ENCODE measurements at regions not wholly inside any gene's neighbourhood (a gene's known extent, or its start where the extent isn't known, plus 50 kb on each side); places are given as distances from the start of the nearest gene placed in this dataset.
A peak's percentile ranks its signal among the peaks of the same experiment; 100 is the strongest.

DNA sequence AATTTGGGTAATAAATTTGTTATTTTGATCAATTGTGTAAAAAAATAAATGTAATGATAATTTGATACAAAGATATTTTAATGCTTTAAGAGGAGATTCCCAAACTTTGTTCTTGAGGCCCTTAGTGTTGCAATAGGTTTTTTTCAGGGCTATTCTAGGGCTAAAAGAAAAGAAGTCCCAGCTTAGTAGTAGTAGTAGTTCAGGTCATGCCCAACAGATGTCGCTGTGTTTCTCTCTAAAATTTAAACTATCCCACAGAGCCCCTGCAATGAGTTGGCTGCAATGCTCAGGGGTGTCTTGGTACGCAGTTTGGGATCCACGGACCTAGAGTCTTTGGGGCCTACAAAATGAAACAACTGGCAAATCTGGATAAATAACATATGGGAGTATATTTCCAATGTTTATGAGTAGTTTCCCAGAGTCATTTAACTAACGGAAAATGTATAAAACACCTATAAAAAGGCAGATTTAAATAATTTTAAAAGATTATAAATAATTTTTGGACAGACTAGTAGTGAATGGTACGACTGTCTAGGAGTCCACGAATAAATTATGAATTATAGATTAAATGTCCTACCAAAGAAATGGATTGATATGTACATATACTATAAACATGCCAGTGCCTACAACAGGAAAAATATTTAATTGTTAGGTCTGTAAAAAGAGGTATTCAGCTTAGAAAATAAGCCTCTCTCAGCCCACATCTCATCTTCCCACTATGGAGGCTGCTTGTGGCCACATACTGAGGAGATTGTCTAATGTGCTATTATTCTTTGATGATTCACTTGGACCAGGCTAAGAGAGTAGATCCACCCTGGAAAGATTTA lies 228.5 kb upstream of the PMFBP1 start:
- BruUV-seq (replicated peaks), result no TSS peak
- no peaks in the 10 kb centered on the region for H3K4me1 Mint-ChIP-seq (ENCODE audit: low read depth, unreplicated experiment)
- no peak overlapping the region for H3K4me3 Mint-ChIP-seq (ENCODE audit: low read depth, unreplicated experiment)
- peak; percentile 55 for DNase-seq
- no peaks in the 10 kb centered on the region for H3K27me3 Mint-ChIP-seq (ENCODE audit: unreplicated experiment)
- H3K9me3 Mint-ChIP-seq (ENCODE audit: low read depth, unreplicated experiment), result peaks cover 4% of the 10 kb centered on the region
- no peak overlapping the region for H3K27ac Mint-ChIP-seq (ENCODE audit: unreplicated experiment)
- TF ChIP-seq, protein P1, sequence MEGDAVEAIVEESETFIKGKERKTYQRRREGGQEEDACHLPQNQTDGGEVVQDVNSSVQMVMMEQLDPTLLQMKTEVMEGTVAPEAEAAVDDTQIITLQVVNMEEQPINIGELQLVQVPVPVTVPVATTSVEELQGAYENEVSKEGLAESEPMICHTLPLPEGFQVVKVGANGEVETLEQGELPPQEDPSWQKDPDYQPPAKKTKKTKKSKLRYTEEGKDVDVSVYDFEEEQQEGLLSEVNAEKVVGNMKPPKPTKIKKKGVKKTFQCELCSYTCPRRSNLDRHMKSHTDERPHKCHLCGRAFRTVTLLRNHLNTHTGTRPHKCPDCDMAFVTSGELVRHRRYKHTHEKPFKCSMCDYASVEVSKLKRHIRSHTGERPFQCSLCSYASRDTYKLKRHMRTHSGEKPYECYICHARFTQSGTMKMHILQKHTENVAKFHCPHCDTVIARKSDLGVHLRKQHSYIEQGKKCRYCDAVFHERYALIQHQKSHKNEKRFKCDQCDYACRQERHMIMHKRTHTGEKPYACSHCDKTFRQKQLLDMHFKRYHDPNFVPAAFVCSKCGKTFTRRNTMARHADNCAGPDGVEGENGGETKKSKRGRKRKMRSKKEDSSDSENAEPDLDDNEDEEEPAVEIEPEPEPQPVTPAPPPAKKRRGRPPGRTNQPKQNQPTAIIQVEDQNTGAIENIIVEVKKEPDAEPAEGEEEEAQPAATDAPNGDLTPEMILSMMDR (IDR thresholded peaks at IDR 0.05; ENCODE audit: unreplicated experiment), result peak; percentile 71
- no peaks in the 10 kb centered on the region for H3K36me3 Mint-ChIP-seq (ENCODE audit: insufficient read depth, unreplicated experiment)
- CTCF ChIA-PET, result interaction anchor here (0.6 to 2.7 kb wide), 6 partner anchors 11 to 788 kb away, joined by 3 to 24 read pairs (median 3); no protein-coding TSS in a partner anchor
- intact Hi-C loops (cut with micrococcal nuclease; ENCODE audit: unreplicated experiment), result no loop called here

DNA sequence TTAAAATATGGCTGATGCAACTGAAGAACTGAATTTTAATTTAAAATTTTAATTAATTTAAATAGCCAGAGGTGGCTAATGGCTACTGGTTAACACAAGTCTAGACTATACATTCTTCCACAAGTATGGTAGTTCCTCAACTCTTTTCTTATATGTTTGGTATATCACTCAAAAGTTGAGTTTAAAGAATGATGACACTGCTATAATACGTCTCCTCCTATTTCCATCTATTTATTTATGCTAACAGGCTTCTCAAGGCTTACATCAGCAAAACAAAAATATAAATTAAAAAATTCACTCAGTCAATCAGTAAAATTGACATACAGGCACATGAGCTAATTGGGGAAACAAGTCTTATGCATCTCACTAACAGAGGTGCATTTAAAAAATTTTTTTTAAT lies 227.9 kb upstream of the PMFBP1 start:
- Mint-ChIP-seq H3K4me3 (ENCODE audit: low read depth, unreplicated experiment) (no peak overlapping the region), H3K36me3 (ENCODE audit: insufficient read depth, unreplicated experiment) (no peaks in the 10 kb centered on the region), H3K27ac (ENCODE audit: unreplicated experiment) (no peak overlapping the region), H3K4me1 (ENCODE audit: low read depth, unreplicated experiment) (no peaks in the 10 kb centered on the region), H3K27me3 (ENCODE audit: unreplicated experiment) (no peaks in the 10 kb centered on the region), H3K9me3 (ENCODE audit: low read depth, unreplicated experiment) (no peaks in the 10 kb centered on the region)
- CTCF ChIA-PET, result interaction anchor here (0.6 to 2.7 kb wide), 6 partner anchors 12 to 789 kb away, joined by 3 to 24 read pairs (median 3); no protein-coding TSS in a partner anchor
- no peak for DNase-seq
- intact Hi-C loops (cut with micrococcal nuclease; ENCODE audit: unreplicated experiment), result loop anchor here (5.0 kb wide), 1 partner anchor 158 kb away; no protein-coding TSS in a partner anchor
- BruUV-seq (replicated peaks), result no TSS peak
- TF ChIP-seq, protein P1 (IDR thresholded peaks at IDR 0.05; ENCODE audit: unreplicated experiment), result no peak

DNA sequence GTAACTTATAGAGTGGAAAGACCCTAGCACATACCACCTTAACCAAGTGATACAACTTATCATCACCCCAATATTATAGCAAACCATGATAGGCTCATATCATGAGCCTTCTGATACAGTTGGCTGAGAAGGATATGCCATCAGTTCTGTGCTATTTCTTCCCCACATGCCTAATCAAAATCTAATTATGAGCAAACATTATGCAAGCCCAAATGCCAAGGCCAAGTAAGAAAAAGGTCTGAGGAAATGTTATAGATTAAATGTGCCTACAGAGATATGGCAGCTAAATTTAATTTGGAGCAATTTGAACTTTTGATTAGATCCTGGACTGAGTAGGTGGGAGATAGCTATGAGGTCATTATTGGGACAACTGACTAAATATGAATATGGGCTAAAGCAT lies 225.9 kb upstream of the PMFBP1 start:
- H3K9me3 Mint-ChIP-seq (ENCODE audit: low read depth, unreplicated experiment), result no peaks in the 10 kb centered on the region
- H3K36me3 Mint-ChIP-seq (ENCODE audit: insufficient read depth, unreplicated experiment), result no peaks in the 10 kb centered on the region
- intact Hi-C loops (cut with micrococcal nuclease; ENCODE audit: unreplicated experiment), result loop anchor here (5.0 kb wide), 1 partner anchor 156 kb away; no protein-coding TSS in a partner anchor
- BruUV-seq (replicated peaks), result no TSS peak
- TF ChIP-seq, protein P1 (IDR thresholded peaks at IDR 0.05; ENCODE audit: unreplicated experiment), result no peak
- H3K4me3 Mint-ChIP-seq (ENCODE audit: low read depth, unreplicated experiment), result no peak overlapping the region
- CTCF ChIA-PET, result no interaction called here
- H3K27ac Mint-ChIP-seq (ENCODE audit: unreplicated experiment), result no peak overlapping the region
- no peaks in the 10 kb centered on the region for H3K4me1 Mint-ChIP-seq (ENCODE audit: low read depth, unreplicated experiment)
- no peaks in the 10 kb centered on the region for H3K27me3 Mint-ChIP-seq (ENCODE audit: unreplicated experiment)
- DNase-seq, result no peak

DNA sequence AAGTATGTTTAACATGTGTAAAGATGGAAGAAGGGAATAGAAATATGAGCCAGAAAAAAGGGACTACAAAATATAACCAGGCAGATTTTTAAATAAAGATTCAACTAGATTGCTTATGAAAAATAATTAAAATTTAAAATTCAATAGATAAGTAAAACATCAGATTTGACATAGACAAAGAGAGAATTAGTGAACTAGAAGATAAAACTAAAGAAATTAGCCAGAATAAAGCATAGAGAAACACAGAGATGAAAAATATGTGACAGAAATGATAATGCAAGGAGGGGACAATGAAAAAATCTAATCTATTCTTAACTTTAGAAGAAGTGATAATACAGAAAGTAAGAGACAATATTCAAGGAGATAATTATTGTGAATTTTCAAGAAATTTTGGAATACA lies 222.6 kb upstream of the PMFBP1 start:
- TF ChIP-seq, protein P1 (IDR thresholded peaks at IDR 0.05; ENCODE audit: unreplicated experiment), result no peak
- intact Hi-C loops (cut with micrococcal nuclease; ENCODE audit: unreplicated experiment), result no loop called here
- Mint-ChIP-seq H3K4me1 (ENCODE audit: low read depth, unreplicated experiment) (no peaks in the 10 kb centered on the region), H3K27ac (ENCODE audit: unreplicated experiment) (no peak overlapping the region), H3K36me3 (ENCODE audit: insufficient read depth, unreplicated experiment) (no peaks in the 10 kb centered on the region), H3K9me3 (ENCODE audit: low read depth, unreplicated experiment) (no peaks in the 10 kb centered on the region), H3K4me3 (ENCODE audit: low read depth, unreplicated experiment) (no peak overlapping the region), H3K27me3 (ENCODE audit: unreplicated experiment) (no peaks in the 10 kb centered on the region)
- CTCF ChIA-PET, result no interaction called here
- DNase-seq, result no peak
- BruUV-seq (replicated peaks), result no TSS peak
